ENCODE measurements at regions not wholly inside any gene's neighbourhood (a gene's known extent, or its start where the extent isn't known, plus 50 kb on each side); places are given as distances from the start of the nearest gene placed in this dataset.

- Histone ChIP-seq H3K4me3 (no peak overlapping the region), H3K4me1 (peaks cover 0 to 40% of the 10 kb centered on the region in 2 donors), H3K36me3 (no peaks in the 10 kb centered on the region), H3K27ac (peak overlapping the region; percentile 10 to 73), H3K27me3 (no peaks in the 10 kb centered on the region), H3K9me3 (no peaks in the 10 kb centered on the region)
- no peak for DNase-seq (ENCODE audit: low spot score)
- TF ChIP-seq, protein P1, sequence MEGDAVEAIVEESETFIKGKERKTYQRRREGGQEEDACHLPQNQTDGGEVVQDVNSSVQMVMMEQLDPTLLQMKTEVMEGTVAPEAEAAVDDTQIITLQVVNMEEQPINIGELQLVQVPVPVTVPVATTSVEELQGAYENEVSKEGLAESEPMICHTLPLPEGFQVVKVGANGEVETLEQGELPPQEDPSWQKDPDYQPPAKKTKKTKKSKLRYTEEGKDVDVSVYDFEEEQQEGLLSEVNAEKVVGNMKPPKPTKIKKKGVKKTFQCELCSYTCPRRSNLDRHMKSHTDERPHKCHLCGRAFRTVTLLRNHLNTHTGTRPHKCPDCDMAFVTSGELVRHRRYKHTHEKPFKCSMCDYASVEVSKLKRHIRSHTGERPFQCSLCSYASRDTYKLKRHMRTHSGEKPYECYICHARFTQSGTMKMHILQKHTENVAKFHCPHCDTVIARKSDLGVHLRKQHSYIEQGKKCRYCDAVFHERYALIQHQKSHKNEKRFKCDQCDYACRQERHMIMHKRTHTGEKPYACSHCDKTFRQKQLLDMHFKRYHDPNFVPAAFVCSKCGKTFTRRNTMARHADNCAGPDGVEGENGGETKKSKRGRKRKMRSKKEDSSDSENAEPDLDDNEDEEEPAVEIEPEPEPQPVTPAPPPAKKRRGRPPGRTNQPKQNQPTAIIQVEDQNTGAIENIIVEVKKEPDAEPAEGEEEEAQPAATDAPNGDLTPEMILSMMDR (IDR thresholded peaks at IDR 0.05) = no peak
These were observed 389.8 kb upstream of the ADGRL2 start for GRCh38 chr1:81410941-81411340.

DNA sequence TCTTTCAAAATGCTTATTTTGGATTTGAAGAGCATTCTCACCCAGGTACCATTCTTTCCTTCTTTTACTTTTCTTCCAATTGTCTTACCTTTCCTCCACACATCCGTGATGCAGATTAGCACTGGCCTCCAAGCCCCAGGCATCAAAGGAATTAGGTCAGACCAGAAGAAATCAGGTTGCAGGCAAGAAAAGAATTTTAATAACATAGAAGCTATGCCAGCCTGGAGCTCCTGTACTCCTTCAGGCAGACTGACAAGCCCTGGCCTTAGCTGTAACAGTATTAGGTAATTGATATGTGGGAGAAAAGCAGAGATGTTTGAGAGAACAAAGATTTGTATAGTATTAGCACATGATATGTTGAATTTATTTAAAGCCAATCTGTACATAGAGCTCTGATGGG is 390.4 kb upstream of the ADGRL2 start:
- no peak for DNase-seq (ENCODE audit: low spot score)
- TF ChIP-seq, protein P1 (IDR thresholded peaks at IDR 0.05) = no peak
- no peaks in the 10 kb centered on the region for H3K36me3 ChIP-seq
- H3K4me3 ChIP-seq = no peak overlapping the region
- peaks cover 0 to 40% of the 10 kb centered on the region in 2 donors for H3K4me1 ChIP-seq
- no peaks in the 10 kb centered on the region for H3K27me3 ChIP-seq
- H3K27ac ChIP-seq = peak overlapping the region; percentile 10 to 73
- H3K9me3 ChIP-seq = no peaks in the 10 kb centered on the region

DNA sequence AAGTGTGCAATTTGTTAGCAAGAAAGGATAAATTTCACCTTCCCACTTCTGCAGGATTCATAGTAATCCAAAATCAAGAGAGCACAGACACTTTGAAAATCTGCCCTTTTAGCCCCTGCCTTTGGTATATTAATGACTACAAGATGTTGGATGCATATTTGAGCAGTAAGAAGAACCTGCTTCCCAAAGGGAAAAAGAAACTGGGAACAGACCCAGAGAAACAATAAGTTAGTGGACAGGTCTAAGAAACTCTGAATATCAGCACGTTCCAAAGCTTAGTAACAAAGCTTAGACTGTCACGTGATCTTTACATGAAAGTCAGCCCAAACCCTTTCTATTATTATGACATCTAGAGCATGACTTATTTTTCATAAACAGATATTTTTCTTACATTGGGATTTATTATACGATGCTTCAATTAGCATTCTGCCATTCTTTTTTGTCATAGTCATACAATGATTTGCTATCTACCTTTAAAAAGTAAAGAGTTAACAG is 390.9 kb upstream of the ADGRL2 start:
- no peak for DNase-seq (ENCODE audit: low spot score)
- TF ChIP-seq, protein P1 (IDR thresholded peaks at IDR 0.05) = no peak
- peak overlapping the region in 1 of 2 donors; percentile 73 for H3K27ac ChIP-seq

GRCh38 chr1:81409262-81409661 is 391.5 kb upstream of the ADGRL2 start:
- TF ChIP-seq, protein P1 (IDR thresholded peaks at IDR 0.05) = no peak
- Histone ChIP-seq H3K9me3 (no peaks in the 10 kb centered on the region), H3K36me3 (no peaks in the 10 kb centered on the region), H3K4me3 (no peak overlapping the region), H3K4me1 (peaks cover 0 to 33% of the 10 kb centered on the region in 2 donors), H3K27me3 (no peaks in the 10 kb centered on the region), H3K27ac (peak overlapping the region; percentile 14 to 73)
- DNase-seq (ENCODE audit: low spot score) = no peak

More for the DNA sequence above, 390.9 kb upstream of the ADGRL2 start:
- Histone ChIP-seq H3K36me3 (no peaks in the 10 kb centered on the region), H3K27me3 (no peaks in the 10 kb centered on the region), H3K4me3 (no peak overlapping the region), H3K4me1 (peaks cover 0 to 35% of the 10 kb centered on the region in 2 donors), H3K9me3 (no peaks in the 10 kb centered on the region)

GRCh38 chr1:81408419-81408818 is 392.3 kb upstream of the ADGRL2 start:
- Histone ChIP-seq H3K27me3 (no peaks in the 10 kb centered on the region), H3K9me3 (no peaks in the 10 kb centered on the region), H3K36me3 (no peaks in the 10 kb centered on the region), H3K27ac (peak overlapping the region; percentile 14 to 73), H3K4me3 (no peak overlapping the region), H3K4me1 (peaks cover 0 to 31% of the 10 kb centered on the region in 2 donors)
- DNase-seq (ENCODE audit: low spot score) = no peak
- TF ChIP-seq, protein P1 (IDR thresholded peaks at IDR 0.05) = no peak

Measured in right atrium auricular region (tissue), 2 donors.